OCI-LY7 (cell line): ENCODE measurements at regions not wholly inside any gene's neighbourhood (a gene's known extent, or its start where the extent isn't known, plus 50 kb on each side); places are given as distances from the start of the nearest gene placed in this dataset.

Source experiments
- BruUV-seq: library from RNA; stranded (reverse); fragments of 400-500 nt; replicated peaks from 2 replicates; lab custom pipeline; 2021; lab: Mats Ljungman, UMichigan
- CTCF ChIA-PET: fragments of 300-600 bp; sonication (Branson Sonifier 250); formaldehyde crosslinking; loops from one replicate; lab custom pipeline; 2022; ENCODE audit warnings: antibody characterized with exemption; ENCODE audit not compliant: unreplicated experiment; lab: Charles Lee
- POLR2A ChIA-PET: fragments of 300-600 bp; sonication (Branson Sonifier 250); formaldehyde crosslinking; loops from one replicate; lab custom pipeline; 2022; ENCODE audit warnings: antibody characterized with exemption; lab: Charles Lee
- DNase-seq: peaks from one replicate; pipeline ENCODE4 v3.0.0-alpha.2; 2015; ENCODE audit warnings: low spot score
- H2AFZ ChIP-seq: fragments of 200-600 bp; sonication (generic), shearing (Covaris generic); 2 replicates; pipeline ENCODE4 v1.6.1; 2014; ENCODE audit warnings: mild to moderate bottlenecking, antibody characterized with exemption, low read length, moderate library complexity
- H3K27ac ChIP-seq: fragments of 200-600 bp; sonication (generic); 2 replicates; pipeline ENCODE4 v1.5.1; 2014; ENCODE audit warnings: mixed run types, low read depth, mild to moderate bottlenecking, moderate library complexity, low read length, inconsistent platforms; ENCODE audit not compliant: poor library complexity, severe bottlenecking
- H3K36me3 ChIP-seq: fragments of 200-600 bp; sonication (generic); 2 replicates; pipeline ENCODE4 v1.6.1; 2014; ENCODE audit warnings: mild to moderate bottlenecking, antibody characterized with exemption, low read length, moderate library complexity, mixed read lengths; ENCODE audit not compliant: insufficient read depth
- H3K4me1 ChIP-seq: fragments of 200-600 bp; sonication (generic); 2 replicates; pipeline ENCODE4 v1.5.1; 2014; ENCODE audit warnings: mild to moderate bottlenecking, low read length; ENCODE audit not compliant: insufficient read depth, poor library complexity, severe bottlenecking
- H3K4me2 ChIP-seq: fragments of 200-600 bp; sonication (generic); 2 replicates; pipeline ENCODE4 v1.6.1; 2014; ENCODE audit warnings: mild to moderate bottlenecking, low read length
- H3K4me3 ChIP-seq: fragments of 200-600 bp; sonication (generic); 2 replicates; pipeline ENCODE4 v1.5.1; 2014; ENCODE audit warnings: mild to moderate bottlenecking, low read depth, low read length; ENCODE audit not compliant: poor library complexity, severe bottlenecking
- H3K79me2 ChIP-seq: fragments of 200-600 bp; sonication (generic); 2 replicates; pipeline ENCODE4 v1.6.1; 2016; ENCODE audit warnings: low read depth, mild to moderate bottlenecking, low read length, moderate library complexity, mixed read lengths; ENCODE audit not compliant: insufficient read depth
- H3K9me2 ChIP-seq: fragments of 200-600 bp; sonication (generic); 2 replicates; pipeline ENCODE4 v1.6.1; 2016; ENCODE audit warnings: mild to moderate bottlenecking, low read length, mixed read lengths; ENCODE audit not compliant: insufficient read depth
- H3K9me3 ChIP-seq: fragments of 200-600 bp; sonication (generic); 2 replicates; pipeline ENCODE4 v1.6.1; 2014; ENCODE audit warnings: mild to moderate bottlenecking, mixed run types, low read length, mixed read lengths
- H4K20me1 ChIP-seq: fragments of 200-600 bp; sonication (generic); 2 replicates; pipeline ENCODE4 v1.6.1; 2014; ENCODE audit warnings: mild to moderate bottlenecking, antibody characterized with exemption, low read length, moderate library complexity, mixed read lengths; ENCODE audit not compliant: insufficient read depth
- CTCF ChIP-seq: fragments of 200-600 bp; sonication (generic); conservative IDR thresholded peaks from 2 replicates; pipeline ENCODE4 v1.5.1; 2014; ENCODE audit warnings: mild to moderate bottlenecking, antibody characterized with exemption, low read length, moderate library complexity, mixed read lengths
- EZH2phosphoT487 ChIP-seq: fragments of 200-600 bp; sonication (generic); IDR thresholded peaks from 2 replicates; pipeline ENCODE4 v1.6.1; 2018; ENCODE audit warnings: low read depth, borderline replicate concordance, mild to moderate bottlenecking, mixed run types, antibody characterized with exemption, low read length, moderate library complexity, mixed read lengths
- intact Hi-C: fragments of 100-400 bp; cut with micrococcal nuclease; formaldehyde crosslinking; loops from one replicate; pipeline ENCODE4 v1.10.0; 2022; ENCODE audit not compliant: unreplicated experiment

- BruUV-seq: no TSS peak
- ChIA-PET CTCF (no interaction called here), POLR2A (no interaction called here)
- TF ChIP-seq CTCF (no peak), EZH2phosphoT487 (no peak)
- H3K4me2 ChIP-seq: no peak overlapping the region
- no peaks in the 10 kb centered on the region for H3K9me2 ChIP-seq
- no peaks in the 10 kb centered on the region for H3K79me2 ChIP-seq
- DNase-seq: no peak
- intact Hi-C loops: no loop called here
- no peaks in the 10 kb centered on the region for H3K36me3 ChIP-seq
- no peaks in the 10 kb centered on the region for H3K9me3 ChIP-seq
- H4K20me1 ChIP-seq: no peaks in the 10 kb centered on the region
- H3K27ac ChIP-seq: no peak overlapping the region
- no peak overlapping the region for H2AFZ ChIP-seq
- H3K4me3 ChIP-seq: no peak overlapping the region
- H3K4me1 ChIP-seq: no peaks in the 10 kb centered on the region
Measured at GRCh38 chr7:22627136-22627535, 99.9 kb upstream of the IL6 start.

- Histone ChIP-seq H3K4me1 (no peaks in the 10 kb centered on the region), H3K79me2 (no peaks in the 10 kb centered on the region), H3K4me3 (no peak overlapping the region), H3K4me2 (no peak overlapping the region), H4K20me1 (no peaks in the 10 kb centered on the region), H3K27ac (no peak overlapping the region), H2AFZ (no peak overlapping the region), H3K9me2 (no peaks in the 10 kb centered on the region), H3K36me3 (no peaks in the 10 kb centered on the region), H3K9me3 (no peaks in the 10 kb centered on the region)
- no TSS peak for BruUV-seq
- intact Hi-C loops: no loop called here
- DNase-seq: no peak
- TF ChIP-seq EZH2phosphoT487 (no peak), CTCF (no peak)
- POLR2A ChIA-PET: interaction anchor here (1.2 kb wide), 1 partner anchor 97 kb away, joined by 7 read pairs; no protein-coding TSS in a partner anchor
- CTCF ChIA-PET: no interaction called here
Measured at GRCh38 chr7:22625251-22625650, 101.7 kb upstream of the IL6 start.

- no peak for DNase-seq
- no peak overlapping the region for H3K4me2 ChIP-seq
- TF ChIP-seq EZH2phosphoT487 (no peak), CTCF (no peak)
- intact Hi-C loops: no loop called here
- H3K9me2 ChIP-seq: no peaks in the 10 kb centered on the region
- H3K36me3 ChIP-seq: no peaks in the 10 kb centered on the region
- POLR2A ChIA-PET: interaction anchor here (1.2 kb wide), 1 partner anchor 98 kb away, joined by 7 read pairs; no protein-coding TSS in a partner anchor
- no peaks in the 10 kb centered on the region for H3K9me3 ChIP-seq
- no peak overlapping the region for H2AFZ ChIP-seq
- H4K20me1 ChIP-seq: no peaks in the 10 kb centered on the region
- H3K4me1 ChIP-seq: no peaks in the 10 kb centered on the region
- H3K27ac ChIP-seq: no peak overlapping the region
- CTCF ChIA-PET: no interaction called here
- H3K79me2 ChIP-seq: no peaks in the 10 kb centered on the region
- BruUV-seq: no TSS peak
- H3K4me3 ChIP-seq: no peak overlapping the region
Measured at GRCh38 chr7:22624781-22625180, 102.2 kb upstream of the IL6 start.
